Esophagus squamous epithelium (tissue), 5 donors: ENCODE measurements at regions not wholly inside any gene's neighbourhood (a gene's known extent, or its start where the extent isn't known, plus 50 kb on each side); places are given as distances from the start of the nearest gene placed in this dataset.
A peak's percentile ranks its signal among the peaks of the same experiment; 100 is the strongest.

Experiments
- DNase-seq: peaks from one replicate; lab custom pipeline; 2025; lab: John Stamatoyannopoulos, UW
- H3K27ac ChIP-seq, 4 donors: fragments of 200-600 bp; sonication (generic); one replicate each; pipeline ENCODE4 v1.5.1; 2016 to 2019; ENCODE audit warnings: mild to moderate bottlenecking in 1 of 4
- H3K27me3 ChIP-seq, 4 donors: fragments of 200-600 bp; sonication (generic); 1 replicate in 3 of 4; 2 replicates in 1 of 4; pipeline versions ENCODE4 v1.5.1 to v1.6.0; 2017 to 2021; ENCODE audit warnings: antibody characterized with exemption in 1 of 4
- H3K36me3 ChIP-seq, 3 donors: fragments of 200-600 bp; sonication (generic); one replicate each; pipeline ENCODE4 v1.5.1; 2016 to 2019
- H3K4me1 ChIP-seq, 3 donors: fragments of 200-600 bp; sonication (generic); one replicate each; pipeline ENCODE4 v1.5.1; 2017 to 2019
- H3K4me3 ChIP-seq, 4 donors: fragments of 200-600 bp; sonication (generic); 1 replicate in 3 of 4; 2 replicates in 1 of 4; pipeline ENCODE4 v1.5.1; 2016 to 2019; ENCODE audit warnings: mild to moderate bottlenecking in 2 of 4, moderate library complexity in 1 of 4
- H3K9me3 ChIP-seq, 3 donors: fragments of 200-600 bp; sonication (generic); one replicate each; pipeline ENCODE4 v1.5.1; 2016 to 2019
- CTCF ChIP-seq, 6 experiments: fragments of 450-650 bp in 4 of 6; fragments of 200-600 bp in 2 of 6; sonication (generic) in 2 of 6; IDR thresholded peaks; one replicate each; pipeline ENCODE4 v1.5.1; 2016 to 2019; ENCODE audit warnings: antibody characterized with exemption in 6 of 6, mild to moderate bottlenecking in 4 of 6, moderate library complexity in 4 of 6
- POLR2A ChIP-seq, 4 donors: fragments of 450-650 bp; IDR thresholded peaks; one replicate each; pipeline ENCODE4 v1.6.1; 2017; ENCODE audit warnings: antibody characterized with exemption in 4 of 4, mild to moderate bottlenecking in 4 of 4, moderate library complexity in 3 of 4
- WGBS, 2 donors: methylation state at CpG; one replicate each; pipeline ENCODE4 v1.1.5; 2018; 5-methylcytosine and 5-hydroxymethylcytosine counted together
- intact Hi-C: fragments of 100-400 bp; cut with DNase I; formaldehyde crosslinking; loops from one replicate; pipeline ENCODE4 v1.15.0; 2022
- donor health status: DM: yes; HTN: yes; CAD: no.

- no peaks in the 10 kb centered on the region for H3K36me3 ChIP-seq
- H3K4me3 ChIP-seq: no peak overlapping the region
- DNase-seq: no peak
- intact Hi-C loops: no loop called here
- TF ChIP-seq POLR2A (IDR thresholded peaks at IDR 0.05) (no peak), CTCF (IDR thresholded peaks at IDR 0.05) (no peak)
- no peaks in the 10 kb centered on the region for H3K9me3 ChIP-seq
- 60 to 65% methylated on average over 12 to 16 of the region's 20 CpGs for WGBS, 2 donors
- H3K4me1 ChIP-seq: no peaks in the 10 kb centered on the region
- no peak overlapping the region for H3K27ac ChIP-seq
- H3K27me3 ChIP-seq: peaks cover 0 to 56% (median 1%) of the 10 kb centered on the region in 4 donors
These were observed 114.5 kb downstream of the FAM53A start for GRCh38 chr4:1569461-1570151.

GRCh38 chr4:1568855-1569460 lies 115.2 kb downstream of the FAM53A start:
- no peak for DNase-seq
- Histone ChIP-seq H3K4me3 (peak overlapping the region in 1 of 4 donors; percentile 19), H3K27me3 (peaks cover 0 to 62% (median 4%) of the 10 kb centered on the region in 4 donors), H3K36me3 (no peaks in the 10 kb centered on the region), H3K9me3 (no peaks in the 10 kb centered on the region), H3K27ac (no peak overlapping the region), H3K4me1 (no peaks in the 10 kb centered on the region)
- intact Hi-C loops: no loop called here
- TF ChIP-seq POLR2A (IDR thresholded peaks at IDR 0.05): no peak
- no peak for TF ChIP-seq CTCF (IDR thresholded peaks at IDR 0.05)
- WGBS, 2 donors: 80% methylated on average over 1 of the region's 31 CpGs; no CpG with 5 or more reads in 1 of the 2 donors

DNA sequence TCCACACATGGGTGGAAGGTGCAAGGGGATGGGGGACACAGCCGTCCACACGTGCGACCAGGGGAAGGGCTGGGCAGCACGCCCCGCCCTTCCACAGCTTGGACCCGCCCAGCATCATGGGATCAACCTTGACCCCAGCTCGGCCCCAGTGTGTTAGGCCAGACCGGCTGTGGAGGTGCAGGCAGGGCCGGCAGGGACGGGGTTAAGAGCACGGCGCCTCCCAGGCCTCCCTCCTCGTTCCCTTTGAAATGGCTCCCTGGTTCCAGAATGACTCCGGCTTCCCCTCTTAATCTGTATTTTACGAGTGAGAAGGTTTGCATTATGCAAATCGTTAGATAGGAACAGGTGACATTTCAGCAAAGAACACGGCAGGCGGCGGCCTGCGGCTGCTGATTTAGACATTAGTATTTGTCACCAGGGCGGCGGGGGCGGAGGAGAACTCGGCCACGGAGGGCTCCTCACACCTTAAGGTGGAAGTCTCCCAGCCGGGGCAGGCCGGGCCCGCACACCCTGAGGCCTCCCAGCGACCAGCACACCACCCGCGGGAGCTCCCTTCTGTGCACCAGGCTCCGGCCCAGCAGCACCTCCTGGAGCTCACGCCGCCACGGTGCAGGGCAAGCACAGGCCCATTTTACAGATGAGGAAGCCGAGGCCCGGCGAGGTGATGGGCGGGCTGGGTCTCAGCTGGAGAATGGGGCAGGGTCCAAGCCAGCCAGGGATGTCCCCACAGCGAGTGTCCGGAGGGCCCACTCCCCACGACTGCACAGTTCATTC lies 116.1 kb downstream of the FAM53A start:
- DNase-seq: no peak
- TF ChIP-seq CTCF (IDR thresholded peaks at IDR 0.05) (no peak), POLR2A (IDR thresholded peaks at IDR 0.05) (no peak)
- Histone ChIP-seq H3K4me3 (no peak overlapping the region), H3K9me3 (no peaks in the 10 kb centered on the region), H3K36me3 (no peaks in the 10 kb centered on the region), H3K27ac (no peak overlapping the region), H3K27me3 (peaks cover 0 to 72% (median 5%) of the 10 kb centered on the region in 4 donors), H3K4me1 (no peaks in the 10 kb centered on the region)
- 34% methylated on average over 25 of the region's 42 CpGs; no CpG with 5 or more reads in 1 of the 2 donors for WGBS, 2 donors
- intact Hi-C loops: no loop called here

DNA sequence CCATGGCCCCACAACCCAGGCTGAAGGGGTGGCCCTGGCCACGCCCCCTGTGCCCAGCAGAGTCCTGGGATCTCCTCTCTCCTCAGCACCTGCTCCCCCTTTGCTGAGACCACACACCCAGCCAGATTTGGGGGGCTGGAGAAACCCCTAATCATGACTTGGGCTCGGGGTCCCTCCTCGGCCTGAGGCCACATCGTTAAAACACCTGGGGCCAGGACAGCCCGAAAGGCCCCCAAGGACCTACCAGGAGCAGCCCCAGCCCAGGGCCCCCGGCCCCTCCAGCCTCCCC lies 116.7 kb downstream of the FAM53A start:
- Histone ChIP-seq H3K4me3 (no peak overlapping the region), H3K27me3 (peaks cover 0 to 77% (median 5%) of the 10 kb centered on the region in 4 donors)

More for the DNA sequence above, 116.7 kb downstream of the FAM53A start:
- H3K27ac ChIP-seq: no peak overlapping the region
- H3K4me1 ChIP-seq: no peaks in the 10 kb centered on the region
- H3K36me3 ChIP-seq: no peaks in the 10 kb centered on the region
- TF ChIP-seq POLR2A (IDR thresholded peaks at IDR 0.05) (no peak), CTCF (IDR thresholded peaks at IDR 0.05) (no peak)
- WGBS, 2 donors: no CpG with 5 or more reads among the region's 6 CpGs
- no peak for DNase-seq
- intact Hi-C loops: no loop called here
- no peaks in the 10 kb centered on the region for H3K9me3 ChIP-seq
